ENCODE measurements at regions not wholly inside any gene's neighbourhood (a gene's known extent, or its start where the extent isn't known, plus 50 kb on each side); places are given as distances from the start of the nearest gene placed in this dataset.

DNA sequence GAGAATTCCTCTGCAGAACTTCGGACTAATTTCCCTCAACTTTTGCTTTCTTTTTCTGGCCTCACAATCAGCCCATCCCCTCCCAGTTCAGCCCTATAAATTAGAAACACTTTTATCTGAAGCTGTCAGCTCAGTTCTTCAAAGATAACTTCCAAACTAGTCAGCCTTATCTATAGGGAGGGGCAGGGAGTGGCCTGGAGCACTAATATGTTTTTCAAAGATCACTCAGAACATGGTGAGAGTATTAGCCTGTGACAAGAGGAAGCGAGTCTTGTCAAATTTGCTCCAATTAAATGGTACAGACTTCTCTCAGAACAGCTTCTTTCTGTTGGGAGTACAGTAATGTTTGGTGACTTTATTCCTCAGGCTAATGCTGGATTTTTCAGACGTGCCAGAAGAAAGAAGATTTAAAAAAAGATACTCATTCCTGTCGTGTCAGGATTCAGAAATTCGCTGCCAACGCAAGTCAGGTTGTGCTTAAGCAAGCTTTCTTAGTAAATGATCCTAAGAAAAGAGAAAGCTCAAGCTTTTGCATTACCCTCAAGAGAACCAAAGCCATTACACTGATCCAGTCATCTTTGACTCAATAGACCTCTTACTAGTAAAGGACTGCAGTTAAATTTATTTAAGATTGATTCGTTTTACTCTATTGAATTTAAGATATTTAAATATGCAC is 1033.6 kb downstream of the SLITRK5 start:
- TF ChIP-seq, protein P1, sequence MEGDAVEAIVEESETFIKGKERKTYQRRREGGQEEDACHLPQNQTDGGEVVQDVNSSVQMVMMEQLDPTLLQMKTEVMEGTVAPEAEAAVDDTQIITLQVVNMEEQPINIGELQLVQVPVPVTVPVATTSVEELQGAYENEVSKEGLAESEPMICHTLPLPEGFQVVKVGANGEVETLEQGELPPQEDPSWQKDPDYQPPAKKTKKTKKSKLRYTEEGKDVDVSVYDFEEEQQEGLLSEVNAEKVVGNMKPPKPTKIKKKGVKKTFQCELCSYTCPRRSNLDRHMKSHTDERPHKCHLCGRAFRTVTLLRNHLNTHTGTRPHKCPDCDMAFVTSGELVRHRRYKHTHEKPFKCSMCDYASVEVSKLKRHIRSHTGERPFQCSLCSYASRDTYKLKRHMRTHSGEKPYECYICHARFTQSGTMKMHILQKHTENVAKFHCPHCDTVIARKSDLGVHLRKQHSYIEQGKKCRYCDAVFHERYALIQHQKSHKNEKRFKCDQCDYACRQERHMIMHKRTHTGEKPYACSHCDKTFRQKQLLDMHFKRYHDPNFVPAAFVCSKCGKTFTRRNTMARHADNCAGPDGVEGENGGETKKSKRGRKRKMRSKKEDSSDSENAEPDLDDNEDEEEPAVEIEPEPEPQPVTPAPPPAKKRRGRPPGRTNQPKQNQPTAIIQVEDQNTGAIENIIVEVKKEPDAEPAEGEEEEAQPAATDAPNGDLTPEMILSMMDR (IDR thresholded peaks at IDR 0.05; ENCODE audit: low read depth, low read length, poor library complexity, severe bottlenecking) = no peak
- TF ChIP-seq EZH2phosphoT487 (IDR thresholded peaks at IDR 0.05; ENCODE audit: borderline replicate concordance, low read length) = no peak
